ENCODE measurements at regions not wholly inside any gene's neighbourhood (a gene's known extent, or its start where the extent isn't known, plus 50 kb on each side); places are given as distances from the start of the nearest gene placed in this dataset.
"Not testable (repeated sequence)": the region's sequence is repeated elsewhere in the genome, so short reads cannot be mapped to it uniquely, and the experiment has no call there.

DNA sequence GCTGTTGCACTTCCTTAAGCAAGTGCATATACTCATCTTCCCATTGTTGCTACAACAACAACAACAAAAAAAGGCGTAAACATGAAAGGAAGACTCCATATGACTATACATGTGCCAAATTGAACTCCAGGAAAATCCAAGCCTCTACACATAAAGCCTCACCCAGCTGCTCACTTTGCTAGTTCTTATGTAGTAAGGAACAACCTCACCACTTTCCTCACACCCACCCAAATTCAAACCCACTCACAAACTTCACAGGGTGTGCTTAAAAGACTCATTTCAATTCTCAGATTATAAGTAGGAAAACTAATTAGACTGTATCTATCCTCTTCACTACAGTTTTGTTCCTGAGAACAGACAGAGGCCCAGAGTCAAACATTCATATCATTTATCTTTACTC lies 671.1 kb upstream of the INTU start:
- no peak for DNase-seq (ENCODE audit: low read depth)
- H3K4me3 ChIP-seq (ENCODE audit: low read depth, low read length) = no peak overlapping the region

DNA sequence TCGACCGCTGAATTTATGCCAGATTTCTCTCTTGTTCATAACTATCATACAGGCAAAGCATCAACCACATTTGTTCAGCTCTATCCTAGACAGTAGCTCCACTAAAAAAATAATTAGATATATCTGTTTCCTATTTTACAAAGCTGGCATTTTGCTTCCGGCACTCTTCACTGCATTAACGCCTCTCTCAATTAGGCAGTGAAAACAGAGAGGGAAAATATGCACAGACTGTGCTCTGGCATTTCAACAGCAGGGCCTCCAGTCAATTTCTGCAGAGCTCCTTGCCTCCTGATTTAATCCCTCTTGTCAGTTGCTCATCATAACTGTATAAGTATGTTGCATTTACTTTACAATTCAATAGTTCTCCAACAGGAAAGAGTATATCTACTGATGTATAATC lies 666.9 kb upstream of the INTU start:
- no peak for DNase-seq (ENCODE audit: low read depth)

DNA sequence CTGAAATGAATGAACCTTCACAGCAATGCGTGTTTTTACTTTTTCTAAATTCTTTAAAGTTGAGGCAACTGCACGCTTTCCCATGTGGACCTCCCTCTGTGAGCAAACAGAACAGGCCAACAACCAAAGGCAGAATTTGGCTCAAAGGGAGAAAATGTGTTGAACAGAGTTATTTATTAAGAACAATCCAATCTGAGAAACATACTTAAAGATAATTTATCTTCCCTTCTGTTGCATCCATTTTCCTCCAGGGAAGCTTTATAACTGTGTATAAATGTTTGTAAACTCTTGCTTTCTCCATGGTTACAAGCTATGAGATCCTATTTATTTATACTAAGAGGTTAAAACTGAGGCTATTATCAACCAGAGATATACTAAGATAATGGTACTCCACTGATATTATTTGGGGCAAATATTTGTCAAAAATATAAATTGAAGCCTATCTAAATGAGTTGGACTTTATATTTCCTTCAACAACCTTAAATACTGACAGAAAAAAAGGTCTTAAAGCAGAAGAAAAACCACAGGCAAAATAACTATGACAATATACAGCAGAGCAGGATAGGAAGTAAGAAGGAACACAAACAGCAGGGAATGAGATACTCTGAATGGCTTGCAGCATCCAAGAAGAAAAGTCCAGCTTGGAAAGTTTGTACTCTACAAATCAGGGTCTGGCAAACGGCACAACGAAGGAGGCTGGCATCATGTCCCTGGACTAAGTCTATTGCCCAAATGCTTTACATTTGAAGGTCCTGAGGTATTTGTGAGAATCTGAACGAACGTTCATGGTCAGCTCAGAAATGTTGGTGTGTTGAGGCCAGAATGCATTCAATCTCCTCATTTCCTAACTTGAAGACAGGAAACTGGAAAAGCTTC lies 663.2 kb upstream of the INTU start:
- DNase-seq (ENCODE audit: low read depth) = no peak

More for the DNA sequence above, 666.9 kb upstream of the INTU start:
- no peak overlapping the region for H3K4me3 ChIP-seq (ENCODE audit: low read depth, low read length)

DNA sequence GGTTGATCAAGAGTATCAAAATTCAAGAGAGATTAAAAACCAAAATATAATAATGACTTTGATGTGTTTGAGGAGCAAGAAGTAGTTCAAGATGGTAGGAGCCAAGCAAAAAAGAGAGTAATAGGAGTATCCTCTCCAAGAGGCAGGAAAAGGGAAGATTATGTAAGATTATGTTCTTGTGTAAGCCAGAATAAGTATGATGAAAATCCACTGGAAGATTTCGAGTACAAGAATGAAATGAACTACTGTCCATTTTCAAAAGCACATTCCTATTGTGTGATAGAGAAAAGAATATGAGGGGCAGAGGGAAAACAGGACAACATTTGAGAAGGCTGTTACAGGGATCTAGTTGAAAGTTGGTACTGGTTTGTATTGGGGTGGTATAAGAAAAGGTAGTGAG lies 659.6 kb upstream of the INTU start:
- no peak overlapping the region for H3K4me3 ChIP-seq (ENCODE audit: low read depth, low read length)
- DNase-seq (ENCODE audit: low read depth) = no peak

More for the DNA sequence above, 663.2 kb upstream of the INTU start:
- H3K4me3 ChIP-seq (ENCODE audit: low read depth, low read length) = no peak overlapping the region

DNA sequence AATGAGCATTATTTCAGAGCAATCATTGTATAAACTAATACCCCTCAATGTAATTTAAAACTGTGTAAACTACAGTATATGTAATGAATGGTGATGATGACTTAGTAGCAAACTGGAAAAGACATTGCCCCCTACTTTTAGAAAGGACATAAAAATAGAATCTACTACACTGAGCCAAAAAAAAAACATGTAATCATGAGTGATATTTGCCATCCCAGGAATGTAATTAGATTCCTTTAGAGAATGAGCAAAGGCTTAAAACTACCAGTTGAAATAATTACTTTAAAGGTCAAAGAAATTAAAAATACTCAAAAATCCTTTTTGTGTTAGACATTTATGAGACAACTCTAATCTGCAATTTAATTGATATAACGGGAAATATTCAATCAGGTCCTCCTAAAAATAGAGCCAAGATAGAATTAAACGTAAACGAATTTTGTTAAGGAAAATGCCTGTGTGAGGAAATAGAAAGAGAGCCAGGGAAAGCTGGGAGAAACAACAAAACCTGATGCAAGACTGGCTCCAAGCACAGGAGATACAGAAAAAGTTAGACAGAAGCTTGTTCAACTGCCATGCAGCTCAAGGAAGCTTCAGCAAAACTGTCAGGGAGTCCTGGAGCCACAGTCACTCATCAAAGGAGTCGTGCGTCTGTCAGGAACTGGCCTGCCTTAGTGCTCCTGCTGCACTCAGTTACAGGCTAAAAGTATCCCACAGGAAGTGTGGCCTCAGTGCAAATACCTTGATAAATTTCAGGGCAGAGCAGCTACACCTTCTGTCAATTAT lies 655.7 kb upstream of the INTU start:
- no peak for DNase-seq (ENCODE audit: low read depth)
- no peak overlapping the region for H3K4me3 ChIP-seq (ENCODE audit: low read depth, low read length)

DNA sequence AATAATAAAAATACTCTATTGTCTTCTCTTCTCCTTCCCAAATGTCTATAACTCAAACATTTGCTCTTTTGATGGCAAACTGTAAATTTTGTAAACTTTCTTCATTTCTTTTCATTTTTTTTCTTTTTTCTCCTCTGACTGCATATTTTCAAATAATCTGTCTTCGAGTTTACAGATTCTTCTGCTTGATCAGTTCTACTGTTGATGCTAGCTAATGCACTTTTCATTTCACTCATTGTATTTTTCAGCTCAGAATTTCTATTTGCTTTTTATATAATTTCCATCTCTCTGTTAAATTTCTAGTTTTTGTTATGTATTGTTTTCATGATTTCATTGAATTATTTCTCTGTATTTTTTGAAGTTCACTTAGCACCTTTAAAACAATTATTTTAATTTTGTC lies 646.8 kb upstream of the INTU start:
- no peak overlapping the region for H3K4me3 ChIP-seq (ENCODE audit: low read depth, low read length)
- no peak for DNase-seq (ENCODE audit: low read depth)

DNA sequence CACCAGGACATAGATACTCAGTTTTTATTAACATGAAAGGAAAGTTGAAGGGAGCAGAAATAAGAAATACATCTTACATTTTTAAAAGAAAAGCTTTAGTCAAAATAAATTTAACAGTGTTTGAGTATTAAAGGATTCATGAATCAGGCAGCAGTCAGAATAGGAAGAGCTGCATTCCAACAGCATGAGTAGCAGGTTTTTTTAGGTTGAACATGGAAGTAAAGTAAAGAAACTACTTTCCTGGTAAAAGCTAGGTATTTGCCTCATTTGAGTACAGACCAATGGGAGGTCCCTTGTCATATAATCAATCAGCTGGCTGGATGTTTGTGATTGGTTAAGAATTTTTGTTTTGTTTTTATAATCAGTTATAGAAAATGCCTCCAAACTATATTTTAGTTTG lies 645.9 kb upstream of the INTU start:
- no peak overlapping the region for H3K4me3 ChIP-seq (ENCODE audit: low read depth, low read length)
- no peak for DNase-seq (ENCODE audit: low read depth)

DNA sequence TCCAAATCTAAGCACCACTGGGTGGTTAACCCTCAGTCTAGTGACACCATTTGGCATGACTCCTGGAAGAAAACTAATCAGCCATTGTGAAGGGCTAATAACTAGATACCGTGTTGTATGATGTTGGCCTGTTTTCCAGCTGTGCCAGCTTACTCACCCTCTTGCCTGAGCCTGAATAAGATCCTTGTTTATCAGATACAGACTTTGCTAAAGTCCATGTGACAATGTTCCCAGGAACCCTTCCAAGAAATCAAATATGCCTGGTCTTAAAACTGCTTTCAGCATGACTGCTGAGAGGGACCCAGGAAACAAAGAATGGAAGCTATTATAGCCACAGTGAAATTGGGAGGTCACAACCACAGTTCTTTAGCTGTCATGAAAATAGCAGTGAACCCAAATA lies 640.8 kb upstream of the INTU start:
- H3K4me3 ChIP-seq (ENCODE audit: low read depth, low read length) = no peak overlapping the region
- no peak for DNase-seq (ENCODE audit: low read depth)

DNA sequence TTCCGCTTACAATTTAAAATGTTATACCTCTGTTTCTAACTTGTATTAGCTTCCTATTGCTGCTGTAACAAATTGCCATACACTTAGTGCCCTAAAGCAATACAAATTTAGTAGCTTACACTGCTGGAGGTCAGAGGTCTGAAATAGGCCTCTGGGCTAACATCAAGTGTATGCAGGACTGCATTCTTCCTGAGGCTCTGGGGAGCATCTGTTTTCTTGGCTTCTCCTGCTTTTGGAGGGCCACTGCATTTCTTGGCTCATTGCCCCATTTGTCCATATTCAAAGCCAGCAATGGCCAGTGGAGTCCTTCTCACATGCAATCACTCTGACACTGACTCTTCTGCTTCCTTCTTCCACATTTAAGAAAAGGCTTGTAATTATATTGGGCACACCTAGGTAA lies 639.8 kb upstream of the INTU start:
- no peak for DNase-seq (ENCODE audit: low read depth)
- no peak overlapping the region for H3K4me3 ChIP-seq (ENCODE audit: low read depth, low read length)

DNA sequence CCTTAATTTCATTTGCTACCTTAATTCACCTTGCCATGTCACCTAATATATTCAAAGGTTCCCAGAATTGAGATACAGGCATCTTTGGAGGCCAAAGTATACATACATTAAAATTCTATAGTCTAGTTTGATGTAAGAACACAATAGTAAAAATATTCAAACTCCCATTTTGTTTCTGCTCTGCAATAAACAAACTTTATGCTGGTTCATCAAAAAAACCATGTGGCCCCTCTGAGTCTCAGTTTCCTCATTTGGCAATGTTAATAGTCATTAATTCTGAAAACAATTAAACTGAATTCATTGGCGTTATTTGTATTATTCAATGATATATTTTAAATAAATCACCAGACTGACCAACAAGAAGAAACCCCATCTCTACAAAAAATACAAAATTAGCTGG lies 639.4 kb upstream of the INTU start:
- no peak overlapping the region for H3K4me3 ChIP-seq (ENCODE audit: low read depth, low read length)

DNA sequence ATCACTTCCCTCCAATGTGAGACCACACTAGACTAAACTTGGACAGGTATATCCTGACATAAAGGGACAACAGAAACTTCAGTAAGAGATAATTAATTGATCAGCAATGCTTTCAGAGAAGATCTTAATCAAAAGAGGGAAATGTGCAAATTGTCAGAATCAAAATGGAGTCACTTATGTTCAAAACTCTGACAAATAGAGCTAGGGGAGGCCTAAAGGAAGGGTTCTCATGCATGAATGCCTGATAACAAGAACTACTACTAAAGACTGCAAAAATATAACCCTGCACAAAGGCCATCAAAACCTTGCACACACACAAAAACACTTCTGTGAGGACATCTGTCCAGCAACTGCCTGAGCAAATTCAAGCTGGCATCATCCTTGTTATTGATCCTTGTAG lies 637.5 kb upstream of the INTU start:
- DNase-seq (ENCODE audit: low read depth) = no peak
- H3K4me3 ChIP-seq (ENCODE audit: low read depth, low read length) = no peak overlapping the region

More for the DNA sequence above, 639.4 kb upstream of the INTU start:
- no peak for DNase-seq (ENCODE audit: low read depth)

DNA sequence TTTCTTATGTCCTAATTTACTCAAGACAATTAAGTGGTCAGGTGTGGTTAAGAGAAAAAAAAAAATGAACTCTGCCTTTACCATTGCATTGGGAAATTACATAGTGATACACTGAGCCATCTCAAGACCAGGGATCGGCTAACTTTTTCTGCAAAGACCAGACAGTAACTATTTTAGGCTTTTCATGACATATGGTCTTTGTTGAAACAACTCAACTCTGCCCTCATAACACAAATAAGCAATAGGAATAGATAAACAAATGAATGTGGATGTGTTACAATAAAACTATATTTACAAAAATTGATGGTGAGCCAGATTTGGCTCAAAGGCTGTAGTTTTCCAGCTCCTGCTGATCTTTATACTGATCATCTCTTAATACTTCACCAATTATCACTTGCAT lies 632.6 kb upstream of the INTU start:
- H3K4me3 ChIP-seq (ENCODE audit: low read depth, low read length) = no peak overlapping the region
- DNase-seq (ENCODE audit: low read depth) = no peak

DNA sequence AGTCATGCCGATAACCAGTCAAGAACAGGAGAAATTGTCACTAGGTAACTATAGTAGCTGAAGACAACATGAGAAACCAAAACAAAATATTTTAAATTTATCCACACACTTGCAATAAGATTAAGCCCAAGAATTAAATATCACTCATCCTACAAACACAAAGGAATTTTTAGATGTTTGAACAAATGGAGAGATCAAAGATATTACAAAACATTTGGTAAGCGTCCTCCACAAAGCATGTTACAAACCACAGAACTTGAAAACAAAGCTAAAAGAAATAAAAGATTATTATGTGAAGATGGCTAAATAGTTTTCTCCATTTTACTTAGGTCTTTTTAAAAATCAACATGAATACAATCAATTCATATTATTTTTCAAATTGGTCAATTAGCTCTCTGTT lies 631.9 kb upstream of the INTU start:
- no peak overlapping the region for H3K4me3 ChIP-seq (ENCODE audit: low read depth, low read length)

DNA sequence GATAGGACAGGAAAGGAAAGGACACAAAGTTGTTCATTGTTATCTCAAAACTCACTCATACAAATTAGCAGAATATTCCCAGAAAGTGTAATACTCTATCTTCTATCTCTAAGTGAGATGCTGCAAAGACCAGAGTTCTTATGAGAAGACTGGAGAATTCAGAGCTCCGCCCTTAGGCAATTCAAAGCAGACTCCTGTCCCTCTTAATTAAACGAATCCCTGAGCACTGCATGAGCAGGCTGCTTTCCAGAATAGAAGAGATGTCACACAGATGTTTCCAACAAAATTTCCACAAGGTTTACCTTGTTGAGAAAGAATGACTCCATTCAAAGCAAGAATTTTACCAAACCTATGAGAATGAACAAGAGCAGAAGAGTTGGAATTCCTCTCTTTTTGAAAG lies 630.8 kb upstream of the INTU start:
- no peak for DNase-seq (ENCODE audit: low read depth)
- H3K4me3 ChIP-seq (ENCODE audit: low read depth, low read length) = no peak overlapping the region

More for the DNA sequence above, 631.9 kb upstream of the INTU start:
- DNase-seq (ENCODE audit: low read depth) = no peak

DNA sequence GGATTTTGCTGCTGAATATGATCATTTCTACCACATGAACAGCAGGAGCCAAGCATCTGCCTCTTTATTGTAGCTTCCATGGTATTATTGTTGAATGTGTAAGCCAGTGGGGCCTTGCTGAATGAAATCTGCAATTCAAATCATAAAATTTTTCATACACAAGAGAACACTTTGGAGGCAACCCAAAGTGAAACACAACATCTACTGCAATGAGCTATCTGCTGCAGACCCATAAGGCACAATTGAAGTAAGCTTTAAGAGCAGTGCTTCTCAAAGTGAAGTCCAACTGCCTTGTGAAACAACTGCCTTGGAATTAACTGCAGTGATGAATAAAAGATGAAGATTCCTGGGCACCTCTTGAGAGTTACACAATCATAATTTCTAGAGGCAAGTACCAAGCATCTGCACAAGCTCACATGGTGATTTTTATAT lies 626.3 kb upstream of the INTU start:
- no peak for DNase-seq (ENCODE audit: low read depth)

DNA sequence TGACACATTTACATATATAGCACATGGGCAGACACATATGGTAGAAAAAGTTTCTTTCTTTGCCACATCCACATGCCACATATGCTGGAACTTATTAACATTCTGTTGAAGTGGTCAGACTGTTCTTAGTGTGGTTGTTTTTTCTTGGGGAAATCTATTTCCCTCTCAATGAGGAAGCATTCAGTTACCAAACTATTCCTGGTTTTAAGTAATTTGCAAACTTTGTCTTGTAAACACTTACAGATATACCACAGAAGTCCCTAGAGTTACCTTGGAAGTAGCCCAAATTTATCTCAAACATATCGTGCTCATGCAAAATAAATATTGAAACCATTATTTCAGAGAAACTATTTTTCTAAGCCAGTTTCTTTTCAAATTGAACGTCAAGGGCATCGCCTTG lies 625.5 kb upstream of the INTU start:
- H3K4me3 ChIP-seq (ENCODE audit: low read depth, low read length) = no peak overlapping the region
- no peak for DNase-seq (ENCODE audit: low read depth)

More for the DNA sequence above, 626.3 kb upstream of the INTU start:
- H3K4me3 ChIP-seq (ENCODE audit: low read depth, low read length) = no peak overlapping the region

DNA sequence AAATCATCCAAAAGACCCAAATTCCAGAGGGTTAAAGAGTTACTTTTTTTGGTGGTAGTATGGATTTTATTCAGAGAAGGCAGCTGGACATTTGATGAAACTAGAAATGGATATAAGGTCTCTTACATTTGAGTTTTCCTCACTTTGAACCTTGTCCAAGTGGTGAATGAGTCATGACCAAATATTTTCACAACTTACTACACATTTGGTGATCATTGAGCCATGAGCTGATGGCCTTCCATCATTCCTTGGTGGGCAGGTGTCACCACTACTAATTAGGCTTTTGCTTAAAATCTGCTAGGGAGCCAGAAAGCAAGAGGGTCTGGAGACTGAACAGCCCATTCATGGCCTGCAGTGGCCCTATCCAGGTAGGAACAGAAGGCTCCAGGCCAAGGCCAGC lies 620.2 kb upstream of the INTU start:
- H3K4me3 ChIP-seq (ENCODE audit: low read depth, low read length) = no peak overlapping the region

DNA sequence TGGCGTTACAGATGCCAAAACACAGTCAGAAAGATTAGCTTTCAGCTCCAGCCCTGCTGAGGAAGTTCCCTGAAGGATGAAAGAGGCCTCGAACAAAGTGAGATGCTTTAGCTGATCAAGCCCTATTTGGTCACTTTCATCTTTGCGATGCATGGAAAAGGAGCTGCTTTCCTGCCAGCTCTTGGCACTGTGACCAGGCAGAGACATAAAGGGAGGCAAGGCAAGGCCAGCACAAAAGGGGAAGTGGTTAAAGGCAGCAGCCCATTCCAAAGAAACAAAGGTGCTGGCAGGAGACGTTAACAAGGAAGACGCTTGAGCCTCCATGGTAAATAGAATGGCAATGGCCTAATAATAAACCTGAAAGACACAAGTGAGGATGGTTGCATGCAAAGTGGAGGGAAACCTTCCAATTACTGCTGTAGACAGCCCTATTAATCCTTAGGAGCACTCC lies 617.1 kb upstream of the INTU start:
- no peak for DNase-seq (ENCODE audit: low read depth)
- no peak overlapping the region for H3K4me3 ChIP-seq (ENCODE audit: low read depth, low read length)

More for the DNA sequence above, 620.2 kb upstream of the INTU start:
- peak; percentile 9 for DNase-seq (ENCODE audit: low read depth)

DNA sequence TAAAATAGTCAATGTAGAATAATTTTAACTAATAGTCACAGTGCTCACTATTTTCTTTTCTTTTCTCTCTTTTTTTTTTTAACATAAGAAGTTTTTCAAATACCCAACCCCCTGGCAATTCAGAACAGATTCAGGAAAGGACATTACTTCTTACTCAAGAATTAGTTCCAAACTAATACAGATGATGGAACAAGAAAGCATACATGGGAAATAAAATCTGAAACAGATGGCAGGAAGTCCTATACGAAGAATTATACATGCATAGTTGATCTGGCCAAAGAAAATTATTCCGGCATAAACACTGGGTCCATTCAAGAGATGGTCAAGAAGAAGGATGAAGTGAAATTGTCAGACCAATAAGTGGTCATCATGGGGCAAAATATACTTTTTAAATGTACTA lies 614.4 kb upstream of the INTU start:
- no peak overlapping the region for H3K4me3 ChIP-seq (ENCODE audit: low read depth, low read length)
- no peak for DNase-seq (ENCODE audit: low read depth)

DNA sequence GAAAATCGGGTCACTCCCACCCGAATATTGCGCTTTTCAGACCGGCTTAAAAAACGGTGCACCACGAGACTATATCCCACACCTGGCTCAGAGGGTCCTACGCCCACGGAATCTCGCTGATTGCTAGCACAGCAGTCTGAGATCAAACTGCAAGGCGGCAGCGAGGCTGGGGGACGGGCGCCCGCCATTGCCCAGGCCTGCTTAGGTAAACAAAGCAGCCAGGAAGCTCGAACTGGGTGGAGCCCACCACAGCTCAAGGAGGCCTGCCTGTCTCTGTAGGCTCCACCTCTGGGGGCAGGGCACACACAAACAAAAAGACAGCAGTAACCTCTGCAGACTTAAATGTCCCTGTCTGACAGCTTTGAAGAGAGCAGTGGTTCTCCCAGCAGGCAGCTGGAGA lies 611.9 kb upstream of the INTU start:
- DNase-seq (ENCODE audit: low read depth) = not testable (repeated sequence)

DNA sequence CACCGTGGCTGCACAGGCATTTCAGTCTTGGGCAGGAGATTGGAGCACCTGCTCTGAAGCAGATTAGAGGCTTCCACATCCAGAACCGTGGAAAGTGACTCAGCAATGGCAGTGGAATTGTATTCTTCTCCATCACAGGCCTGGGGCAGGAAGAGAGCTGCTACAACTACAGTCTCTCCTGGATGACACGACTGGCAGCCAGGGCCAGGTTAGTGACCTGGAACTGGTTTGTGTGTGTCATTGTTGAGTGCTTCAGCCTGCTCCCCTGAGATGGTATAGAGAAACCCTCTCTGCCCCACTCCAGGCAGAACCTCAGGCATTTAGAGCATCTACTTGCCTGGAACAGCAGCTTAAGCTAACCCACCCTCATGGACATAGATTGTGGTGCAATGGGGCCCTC lies 596.5 kb upstream of the INTU start:
- no peak overlapping the region for H3K4me3 ChIP-seq (ENCODE audit: low read depth, low read length)
- no peak for DNase-seq (ENCODE audit: low read depth)

More for the DNA sequence above, 611.9 kb upstream of the INTU start:
- H3K4me3 ChIP-seq (ENCODE audit: low read depth, low read length) = not testable (repeated sequence)
